GM12878 (cell line): ENCODE measurements at regions not wholly inside any gene's neighbourhood (a gene's known extent, or its start where the extent isn't known, plus 50 kb on each side); places are given as distances from the start of the nearest gene placed in this dataset.

ENCODE experiments used
- ATAC-seq: fragments of 200-7000 bp; cut with Tn5 transposase; 3 replicates; pipeline ENCODE4 v1.9.1; 2020; ENCODE audit warnings: mild to moderate bottlenecking, moderate library complexity
- BruUV-seq: library from RNA; stranded (reverse); fragments of 400-500 nt; replicated peaks from 2 replicates; lab custom pipeline; 2021; lab: Mats Ljungman, UMichigan
- CTCF ChIA-PET: fragments of 300-600 bp; sonication (Branson Sonifier 250); formaldehyde crosslinking; extraction: SDS; loops from one replicate; lab custom pipeline; 2021; ENCODE audit warnings: inconsistent platforms; lab: Yijun Ruan, JAX
- POLR2A ChIA-PET: fragments of 350-600 bp; formaldehyde crosslinking; extraction: SDS; loops from one replicate; lab custom pipeline; 2021; ENCODE audit warnings: inconsistent platforms; lab: Charles Lee
- RAD21 ChIA-PET: fragments of 300-600 bp; sonication (Branson Sonifier 250); formaldehyde crosslinking; loops from one replicate; lab custom pipeline; 2023; ENCODE audit warnings: antibody characterized with exemption; ENCODE audit not compliant: unreplicated experiment; lab: Charles Lee
- SMC1A ChIA-PET: fragments of 300-600 bp; sonication (Branson Sonifier 250); formaldehyde crosslinking; loops from one replicate; lab custom pipeline; 2023; ENCODE audit not compliant: unreplicated experiment, uncharacterized antibody; lab: Charles Lee
- DNase-seq: peaks from one replicate; pipeline ENCODE4 v3.0.0-alpha.2; 2011; ENCODE audit warnings: low read depth, low spot score
- FAIRE-seq: peaks from 3 replicates; lab custom pipeline; 2011; peaks lifted over from hg19 to GRCh38; lab: Jason Lieb, UNC
- H2AFZ ChIP-seq: 2 replicates; pipeline ENCODE4 v1.6.0; 2011; ENCODE audit warnings: low read depth, low read length, control low read depth; ENCODE audit not compliant: control insufficient read depth
- H3K27ac ChIP-seq: 2 replicates; pipeline ENCODE4 v1.5.1; 2011; ENCODE audit warnings: control low read depth; ENCODE audit not compliant: control insufficient read depth, insufficient read depth
- H3K27me3 ChIP-seq, 2 experiments: replicated peaks in 1 of 2; 2 replicates each; pipeline versions ENCODE4 v1.6.0 to v1.6.1; 2011; ENCODE audit warnings: low read length in 1 of 2; ENCODE audit not compliant: control insufficient read depth in 2 of 2, insufficient read depth in 2 of 2
- H3K36me3 ChIP-seq, 2 experiments: 2 replicates each; pipeline ENCODE4 v1.5.1; 2011; ENCODE audit warnings: low read length in 1 of 2; ENCODE audit not compliant: control insufficient read depth in 2 of 2, insufficient read depth in 2 of 2
- H3K4me1 ChIP-seq: 2 replicates; pipeline ENCODE4 v1.6.1; 2011; ENCODE audit warnings: mild to moderate bottlenecking, low read length, moderate library complexity, mixed read lengths; ENCODE audit not compliant: control insufficient read depth, insufficient read depth
- H3K4me2 ChIP-seq: 2 replicates; pipeline ENCODE4 v1.6.0; 2011; ENCODE audit warnings: control low read depth; ENCODE audit not compliant: control insufficient read depth, insufficient read depth
- H3K4me3 ChIP-seq: fragments of 200-600 bp; sonication (generic); 2 replicates; pipeline ENCODE4 v1.5.1; 2016
- H3K79me2 ChIP-seq: 2 replicates; pipeline ENCODE4 v1.6.0; 2011; ENCODE audit warnings: low read length; ENCODE audit not compliant: control insufficient read depth, insufficient read depth
- H3K9ac ChIP-seq: 2 replicates; pipeline ENCODE4 v1.8.0; 2011; ENCODE audit warnings: low read length, control low read depth, mixed read lengths; ENCODE audit not compliant: control insufficient read depth, insufficient read depth
- H3K9me3 ChIP-seq: replicated peaks from 3 replicates; pipeline ENCODE4 v1.5.1; 2011; ENCODE audit warnings: mild to moderate bottlenecking, low read length; ENCODE audit not compliant: control insufficient read depth, insufficient read depth
- H4K20me1 ChIP-seq: 2 replicates; pipeline ENCODE4 v1.6.0; 2011; ENCODE audit not compliant: control insufficient read depth, insufficient read depth
- BRCA1 ChIP-seq: IDR thresholded peaks from 2 replicates; pipeline ENCODE4 v1.6.1; 2011; ENCODE audit warnings: low read depth, low read length, improper control_type of control experiment
- CTCF ChIP-seq, 3 experiments: IDR thresholded peaks in 2 of 3; conservative IDR thresholded peaks in 1 of 3; 2 replicates each; pipeline ENCODE4 v1.5.1; 2011; ENCODE audit warnings: low read depth in 3 of 3, low read length in 3 of 3, mild to moderate bottlenecking in 3 of 3, control low read depth in 2 of 3, moderate library complexity in 2 of 3, inconsistent platforms in 1 of 3, mixed read lengths in 1 of 3; ENCODE audit not compliant: control insufficient read depth in 2 of 3, insufficient read depth in 1 of 3; ENCODE audit errors: extremely low read depth in 1 of 3
- ELK1 ChIP-seq: IDR thresholded peaks from 2 replicates; pipeline ENCODE4 v1.6.1; 2012; ENCODE audit warnings: low read depth, low read length, improper control_type of control experiment
- GABPA ChIP-seq: IDR thresholded peaks from 2 replicates; pipeline ENCODE4 v1.6.1; 2014; ENCODE audit warnings: antibody characterized with exemption, low read depth, mild to moderate bottlenecking, inconsistent platforms
- POLR2AphosphoS5 ChIP-seq: IDR thresholded peaks from 2 replicates; pipeline ENCODE4 v1.6.1; 2011; ENCODE audit warnings: mild to moderate bottlenecking, low read length, inconsistent platforms
- SIX5 ChIP-seq: IDR thresholded peaks from 2 replicates; pipeline ENCODE4 v1.6.1; 2011; ENCODE audit warnings: mild to moderate bottlenecking, low read depth, low read length, moderate library complexity; ENCODE audit not compliant: severe bottlenecking
- TCF12 ChIP-seq: IDR thresholded peaks from 2 replicates; pipeline ENCODE4 v1.6.1; 2011; ENCODE audit warnings: low read depth, mild to moderate bottlenecking, low read length
- ZNF384 ChIP-seq: IDR thresholded peaks from 2 replicates; pipeline ENCODE4 v1.6.1; 2012; ENCODE audit warnings: low read depth, mild to moderate bottlenecking, low read length, improper control_type of control experiment, borderline replicate concordance
- WGBS: methylation state at CpG from one replicate; pipeline ENCODE4 v1.1.6; 2016; ENCODE audit warnings: low lambda C conversion rate; ENCODE audit not compliant: insufficient replicate concordance, insufficient coverage; ENCODE audit errors: missing lambda C conversion rate; 5-methylcytosine and 5-hydroxymethylcytosine counted together
- in situ Hi-C: fragments of 300-500 bp; cut with MboI; formaldehyde crosslinking; loops from 9 replicates; pipeline ENCODE4 v1.14.3; 2018; ENCODE audit warnings: mixed read lengths
- intact Hi-C: fragments of 100-400 bp; cut with micrococcal nuclease; formaldehyde crosslinking; loops from one replicate; pipeline ENCODE4 v1.14.2; 2022; ENCODE audit not compliant: unreplicated experiment
- TF ChIP-seq, protein P1 (sequence below): fragments of 450-650 bp; IDR thresholded peaks from 2 replicates; pipeline ENCODE4 v1.6.1; 2017; ENCODE audit warnings: mild to moderate bottlenecking
- TF ChIP-seq, protein P2 (sequence below): fragments of 450-650 bp; IDR thresholded peaks from 2 replicates; pipeline ENCODE4 v1.6.1; 2017; ENCODE audit warnings: low read depth, mild to moderate bottlenecking, moderate library complexity

GRCh38 chr10:52706332-52707070, 66.1 kb downstream of the MBL2 start:
- Histone ChIP-seq H3K9ac (no peak overlapping the region), H3K4me3 (no peak overlapping the region), H3K36me3 (no peaks in the 10 kb centered on the region), H3K4me2 (no peak overlapping the region), H3K4me1 (no peaks in the 10 kb centered on the region), H2AFZ (no peak overlapping the region), H3K9me3 (no peaks in the 10 kb centered on the region), H3K79me2 (no peaks in the 10 kb centered on the region)
- FAIRE-seq (no peak), ATAC-seq (no peak), DNase-seq (no peak)
- ChIA-PET CTCF (no interaction called here), RAD21 (no interaction called here), SMC1A (no interaction called here), POLR2A (no interaction called here)
- 18% methylated on average over 4 of the region's 4 CpGs for WGBS
- intact Hi-C loops, result no loop called here
- no TSS peak for BruUV-seq
- TF ChIP-seq BRCA1, result no peak
- TF ChIP-seq ZNF384, result no peak
- TF ChIP-seq POLR2AphosphoS5, result no peak
- TF ChIP-seq, protein P1, sequence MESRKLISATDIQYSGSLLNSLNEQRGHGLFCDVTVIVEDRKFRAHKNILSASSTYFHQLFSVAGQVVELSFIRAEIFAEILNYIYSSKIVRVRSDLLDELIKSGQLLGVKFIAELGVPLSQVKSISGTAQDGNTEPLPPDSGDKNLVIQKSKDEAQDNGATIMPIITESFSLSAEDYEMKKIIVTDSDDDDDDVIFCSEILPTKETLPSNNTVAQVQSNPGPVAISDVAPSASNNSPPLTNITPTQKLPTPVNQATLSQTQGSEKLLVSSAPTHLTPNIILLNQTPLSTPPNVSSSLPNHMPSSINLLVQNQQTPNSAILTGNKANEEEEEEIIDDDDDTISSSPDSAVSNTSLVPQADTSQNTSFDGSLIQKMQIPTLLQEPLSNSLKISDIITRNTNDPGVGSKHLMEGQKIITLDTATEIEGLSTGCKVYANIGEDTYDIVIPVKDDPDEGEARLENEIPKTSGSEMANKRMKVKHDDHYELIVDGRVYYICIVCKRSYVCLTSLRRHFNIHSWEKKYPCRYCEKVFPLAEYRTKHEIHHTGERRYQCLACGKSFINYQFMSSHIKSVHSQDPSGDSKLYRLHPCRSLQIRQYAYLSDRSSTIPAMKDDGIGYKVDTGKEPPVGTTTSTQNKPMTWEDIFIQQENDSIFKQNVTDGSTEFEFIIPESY, result no peak
- no peak for TF ChIP-seq ELK1
- TF ChIP-seq TCF12, result no peak
- no peak for TF ChIP-seq SIX5
- no peak for TF ChIP-seq GABPA
- TF ChIP-seq, protein P2, sequence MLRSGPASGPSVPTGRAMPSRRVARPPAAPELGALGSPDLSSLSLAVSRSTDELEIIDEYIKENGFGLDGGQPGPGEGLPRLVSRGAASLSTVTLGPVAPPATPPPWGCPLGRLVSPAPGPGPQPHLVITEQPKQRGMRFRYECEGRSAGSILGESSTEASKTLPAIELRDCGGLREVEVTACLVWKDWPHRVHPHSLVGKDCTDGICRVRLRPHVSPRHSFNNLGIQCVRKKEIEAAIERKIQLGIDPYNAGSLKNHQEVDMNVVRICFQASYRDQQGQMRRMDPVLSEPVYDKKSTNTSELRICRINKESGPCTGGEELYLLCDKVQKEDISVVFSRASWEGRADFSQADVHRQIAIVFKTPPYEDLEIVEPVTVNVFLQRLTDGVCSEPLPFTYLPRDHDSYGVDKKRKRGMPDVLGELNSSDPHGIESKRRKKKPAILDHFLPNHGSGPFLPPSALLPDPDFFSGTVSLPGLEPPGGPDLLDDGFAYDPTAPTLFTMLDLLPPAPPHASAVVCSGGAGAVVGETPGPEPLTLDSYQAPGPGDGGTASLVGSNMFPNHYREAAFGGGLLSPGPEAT, result no peak
- no peak for TF ChIP-seq CTCF (IDR thresholded peaks at IDR 0.05 in 2 of 3, conservative IDR thresholded peaks at IDR 0.05 in 1 of 3; ENCODE audit: control insufficient read depth in 2 of 3, extremely low read depth in 1 of 3, insufficient read depth in 1 of 3, low read depth in 3 of 3, low read length in 3 of 3)
- TF ChIP-seq, all 136 proteins: peak for 0
- in situ Hi-C loops, result no loop called here
- Histone ChIP-seq H4K20me1 (no peaks in the 10 kb centered on the region), H3K27ac (no peak overlapping the region), H3K27me3 (no peaks in the 10 kb centered on the region)
